ENCODE measurements at regions not wholly inside any gene's neighbourhood (a gene's known extent, or its start where the extent isn't known, plus 50 kb on each side); places are given as distances from the start of the nearest gene placed in this dataset.

- H3K4me3 ChIP-seq, result no peak overlapping the region
- no peak for DNase-seq
- no peaks in the 10 kb centered on the region for H3K9me3 ChIP-seq
- no peaks in the 10 kb centered on the region for H3K36me3 ChIP-seq
- H3K27me3 ChIP-seq, result no peaks in the 10 kb centered on the region
Observed at GRCh38 chr10:113301342-113301984, 251.4 kb upstream of the HABP2 start.

- no peaks in the 10 kb centered on the region for H3K36me3 ChIP-seq
- H3K9me3 ChIP-seq, result no peaks in the 10 kb centered on the region
- H3K4me3 ChIP-seq, result no peak overlapping the region
- DNase-seq, result no peak
- no peaks in the 10 kb centered on the region for H3K27me3 ChIP-seq
Observed at GRCh38 chr10:113302062-113302461, 250.8 kb upstream of the HABP2 start.

- no peak for DNase-seq
- Histone ChIP-seq H3K9me3 (no peaks in the 10 kb centered on the region), H3K27me3 (no peaks in the 10 kb centered on the region), H3K4me3 (no peak overlapping the region), H3K36me3 (no peaks in the 10 kb centered on the region)
Observed at GRCh38 chr10:113303544-113304146, 249.2 kb upstream of the HABP2 start.

GRCh38 chr10:113304726-113305125, 248.1 kb upstream of the HABP2 start:
- Histone ChIP-seq H3K9me3 (no peaks in the 10 kb centered on the region), H3K4me3 (no peak overlapping the region), H3K27me3 (no peaks in the 10 kb centered on the region), H3K36me3 (no peaks in the 10 kb centered on the region)
- peak; percentile 2 for DNase-seq

GRCh38 chr10:113305871-113306270, 247.0 kb upstream of the HABP2 start:
- Histone ChIP-seq H3K27me3 (no peaks in the 10 kb centered on the region), H3K4me3 (no peak overlapping the region), H3K36me3 (no peaks in the 10 kb centered on the region), H3K9me3 (no peaks in the 10 kb centered on the region)
- peak; percentile 51 for DNase-seq

- Histone ChIP-seq H3K36me3 (no peaks in the 10 kb centered on the region), H3K27me3 (no peaks in the 10 kb centered on the region), H3K4me3 (no peak overlapping the region), H3K9me3 (no peaks in the 10 kb centered on the region)
- DNase-seq, result no peak
Observed at GRCh38 chr10:113309791-113310190, 243.1 kb upstream of the HABP2 start.

GRCh38 chr10:113310347-113310746, 242.5 kb upstream of the HABP2 start:
- Histone ChIP-seq H3K4me3 (no peak overlapping the region), H3K9me3 (no peaks in the 10 kb centered on the region), H3K36me3 (no peaks in the 10 kb centered on the region), H3K27me3 (no peaks in the 10 kb centered on the region)
- DNase-seq, result no peak

GRCh38 chr10:113313048-113313602, 239.7 kb upstream of the HABP2 start:
- Histone ChIP-seq H3K36me3 (no peaks in the 10 kb centered on the region), H3K9me3 (no peaks in the 10 kb centered on the region), H3K27me3 (no peaks in the 10 kb centered on the region), H3K4me3 (no peak overlapping the region)
- no peak for DNase-seq

- no peak for DNase-seq
- Histone ChIP-seq H3K27me3 (no peaks in the 10 kb centered on the region), H3K36me3 (no peaks in the 10 kb centered on the region), H3K4me3 (no peak overlapping the region), H3K9me3 (no peaks in the 10 kb centered on the region)
Observed at GRCh38 chr10:113313722-113314121, 239.1 kb upstream of the HABP2 start.

GRCh38 chr10:113316506-113316905, 236.3 kb upstream of the HABP2 start:
- no peak for DNase-seq
- Histone ChIP-seq H3K9me3 (no peaks in the 10 kb centered on the region), H3K4me3 (no peak overlapping the region), H3K27me3 (no peaks in the 10 kb centered on the region), H3K36me3 (no peaks in the 10 kb centered on the region)

GRCh38 chr10:113317489-113317888, 235.4 kb upstream of the HABP2 start:
- H3K4me3 ChIP-seq, result no peak overlapping the region
- DNase-seq, result no peak
- no peaks in the 10 kb centered on the region for H3K27me3 ChIP-seq
- H3K9me3 ChIP-seq, result no peaks in the 10 kb centered on the region
- no peaks in the 10 kb centered on the region for H3K36me3 ChIP-seq

- H3K27me3 ChIP-seq, result no peaks in the 10 kb centered on the region
- H3K9me3 ChIP-seq, result no peaks in the 10 kb centered on the region
- DNase-seq, result peak; percentile 32
- no peaks in the 10 kb centered on the region for H3K36me3 ChIP-seq
- no peak overlapping the region for H3K4me3 ChIP-seq
Observed at GRCh38 chr10:113319479-113319878, 233.4 kb upstream of the HABP2 start.

GRCh38 chr10:113320211-113320610, 232.6 kb upstream of the HABP2 start:
- H3K27me3 ChIP-seq, result no peaks in the 10 kb centered on the region
- H3K4me3 ChIP-seq, result no peak overlapping the region
- no peaks in the 10 kb centered on the region for H3K36me3 ChIP-seq
- DNase-seq, result no peak
- H3K9me3 ChIP-seq, result no peaks in the 10 kb centered on the region

- no peaks in the 10 kb centered on the region for H3K9me3 ChIP-seq
- H3K36me3 ChIP-seq, result no peaks in the 10 kb centered on the region
- H3K4me3 ChIP-seq, result no peak overlapping the region
- DNase-seq, result no peak
- H3K27me3 ChIP-seq, result no peaks in the 10 kb centered on the region
Observed at GRCh38 chr10:113320987-113321386, 231.9 kb upstream of the HABP2 start.

GRCh38 chr10:113322843-113323242, 230.0 kb upstream of the HABP2 start:
- no peak for DNase-seq
- Histone ChIP-seq H3K27me3 (no peaks in the 10 kb centered on the region), H3K4me3 (no peak overlapping the region), H3K9me3 (no peaks in the 10 kb centered on the region), H3K36me3 (no peaks in the 10 kb centered on the region)

- Histone ChIP-seq H3K9me3 (no peaks in the 10 kb centered on the region), H3K27me3 (no peaks in the 10 kb centered on the region), H3K36me3 (no peaks in the 10 kb centered on the region), H3K4me3 (no peak overlapping the region)
- no peak for DNase-seq
Observed at GRCh38 chr10:113323985-113324384, 228.9 kb upstream of the HABP2 start.

- Histone ChIP-seq H3K27me3 (no peaks in the 10 kb centered on the region), H3K9me3 (0 out of 2 replicates have a peak, but pooled peaks cover 2% of the 10 kb centered on the region), H3K4me3 (no peak overlapping the region), H3K36me3 (no peaks in the 10 kb centered on the region)
- peak; percentile 87 for DNase-seq
Observed at GRCh38 chr10:113326160-113327111, 226.4 kb upstream of the HABP2 start.

Measured in MG63 (cell line).